ENCODE measurements at regions not wholly inside any gene's neighbourhood (a gene's known extent, or its start where the extent isn't known, plus 50 kb on each side); places are given as distances from the start of the nearest gene placed in this dataset.
"Not testable (repeated sequence)": the region's sequence is repeated elsewhere in the genome, so short reads cannot be mapped to it uniquely, and the experiment has no call there.

DNA sequence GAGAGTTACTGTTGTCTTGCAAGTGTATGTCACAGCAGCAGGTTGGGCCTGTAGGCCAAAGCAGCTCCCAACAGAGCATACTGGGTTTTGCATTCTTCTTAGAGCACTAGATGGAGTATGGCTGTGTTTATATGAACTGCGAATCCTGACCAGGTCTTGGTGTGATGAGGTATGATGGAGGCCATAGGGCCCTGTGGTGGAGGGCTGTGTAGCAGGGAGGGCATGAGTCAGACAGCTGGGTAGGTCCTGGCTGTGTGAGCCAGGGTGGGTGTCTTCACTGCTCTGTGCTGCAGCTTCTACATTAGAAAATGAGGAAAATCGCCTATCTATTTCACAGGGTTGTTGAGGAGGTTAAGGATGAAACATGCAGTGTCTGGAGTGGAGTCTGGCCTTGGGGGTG lies 124.2 kb downstream of the BUB3 start:
- Histone ChIP-seq H3K4me1 (replicated peaks) (no peaks in the 10 kb centered on the region), H3K9me3 (replicated peaks) (no peaks in the 10 kb centered on the region), H3K27ac (no peak overlapping the region), H3K36me3 (no peaks in the 10 kb centered on the region), H3K4me3 (no peak overlapping the region), H3K27me3 (replicated peaks) (no peaks in the 10 kb centered on the region)
- DNase-seq (ENCODE audit: low read depth in 1 of 2, low spot score in 2 of 2): no peak

GRCh38 chr10:123283371-123283770 lies 129.2 kb downstream of the BUB3 start:
- not testable (repeated sequence) for H3K4me1 ChIP-seq (replicated peaks); H3K9me3 ChIP-seq (replicated peaks); H3K36me3 ChIP-seq; DNase-seq (ENCODE audit: low read depth in 1 of 2, low spot score in 2 of 2); H3K27me3 ChIP-seq (replicated peaks); H3K27ac ChIP-seq; H3K4me3 ChIP-seq

DNA sequence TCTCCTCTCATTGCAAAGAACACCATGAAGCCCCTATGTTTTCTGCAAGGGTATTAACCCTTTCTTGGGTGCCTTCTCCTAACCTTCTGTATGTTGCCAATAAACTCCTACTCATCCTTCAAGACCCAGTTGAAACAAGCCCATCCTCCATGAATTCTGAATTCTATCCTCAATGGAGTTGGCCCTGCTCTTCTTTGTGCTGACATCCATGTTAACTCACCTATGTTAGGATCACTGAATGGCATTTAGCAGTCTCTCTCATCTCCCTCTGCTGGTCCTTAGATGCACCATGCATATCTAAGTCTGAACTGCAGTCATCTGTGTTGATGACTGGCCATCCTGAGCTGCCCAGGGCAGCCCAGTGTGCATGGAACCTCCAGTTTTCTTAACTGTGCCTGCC lies 129.8 kb downstream of the BUB3 start:
- Histone ChIP-seq H3K9me3 (replicated peaks) (no peaks in the 10 kb centered on the region), H3K4me3 (no peak overlapping the region), H3K4me1 (replicated peaks) (no peaks in the 10 kb centered on the region), H3K27ac (no peak overlapping the region), H3K27me3 (replicated peaks) (no peaks in the 10 kb centered on the region), H3K36me3 (no peaks in the 10 kb centered on the region)
- no peak for DNase-seq (ENCODE audit: low read depth in 1 of 2, low spot score in 2 of 2)

- no peaks in the 10 kb centered on the region for H3K27me3 ChIP-seq (replicated peaks)
- no peaks in the 10 kb centered on the region for H3K36me3 ChIP-seq
- no peaks in the 10 kb centered on the region for H3K9me3 ChIP-seq (replicated peaks)
- peak in 1 of 2 experiments; percentile 13 for DNase-seq (ENCODE audit: low read depth in 1 of 2, low spot score in 2 of 2)
- H3K27ac ChIP-seq: no peak overlapping the region
- H3K4me3 ChIP-seq: no peak overlapping the region
- no peaks in the 10 kb centered on the region for H3K4me1 ChIP-seq (replicated peaks)
Measured at GRCh38 chr10:123287594-123288247, 133.5 kb downstream of the BUB3 start.

DNA sequence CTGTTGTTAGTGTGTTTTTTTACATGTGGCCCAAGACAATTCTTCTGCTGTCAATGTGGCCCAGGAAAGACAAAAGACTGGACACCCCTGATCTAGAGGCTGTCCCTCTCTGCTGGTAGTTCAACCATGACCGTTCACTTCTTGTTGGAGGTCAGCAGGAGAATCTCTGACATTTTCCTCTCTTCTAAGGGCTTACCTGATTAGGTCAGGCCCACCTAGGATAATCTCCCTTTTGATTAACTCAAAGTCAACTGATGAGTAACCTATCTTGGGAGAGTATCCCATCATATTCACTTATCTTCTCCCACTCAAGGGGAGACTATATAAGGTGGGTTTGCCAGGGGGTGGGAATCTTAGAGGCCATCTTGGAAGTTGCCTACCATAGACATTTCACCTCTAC lies 135.2 kb downstream of the BUB3 start:
- no peak overlapping the region for H3K4me3 ChIP-seq
- no peaks in the 10 kb centered on the region for H3K27me3 ChIP-seq (replicated peaks)
- DNase-seq (ENCODE audit: low read depth in 1 of 2, low spot score in 2 of 2): no peak
- H3K4me1 ChIP-seq (replicated peaks): no peaks in the 10 kb centered on the region
- no peaks in the 10 kb centered on the region for H3K36me3 ChIP-seq
- H3K27ac ChIP-seq: no peak overlapping the region
- H3K9me3 ChIP-seq (replicated peaks): no peaks in the 10 kb centered on the region

- no peaks in the 10 kb centered on the region for H3K4me1 ChIP-seq (replicated peaks)
- no peak for DNase-seq (ENCODE audit: low read depth in 1 of 2, low spot score in 2 of 2)
- H3K4me3 ChIP-seq: no peak overlapping the region
- no peak overlapping the region for H3K27ac ChIP-seq
- no peaks in the 10 kb centered on the region for H3K27me3 ChIP-seq (replicated peaks)
- 0 out of 2 replicates have a peak, but pooled peaks cover 2% of the 10 kb centered on the region for H3K9me3 ChIP-seq (replicated peaks)
- no peaks in the 10 kb centered on the region for H3K36me3 ChIP-seq
Measured at GRCh38 chr10:123294109-123294508, 139.9 kb downstream of the BUB3 start.

GRCh38 chr10:123294886-123295285 lies 140.7 kb downstream of the BUB3 start:
- H3K9me3 ChIP-seq (replicated peaks): 0 out of 2 replicates have a peak, but pooled peaks cover 2% of the 10 kb centered on the region
- no peak for DNase-seq (ENCODE audit: low read depth in 1 of 2, low spot score in 2 of 2)
- no peak overlapping the region for H3K4me3 ChIP-seq
- no peaks in the 10 kb centered on the region for H3K27me3 ChIP-seq (replicated peaks)
- no peaks in the 10 kb centered on the region for H3K4me1 ChIP-seq (replicated peaks)
- H3K27ac ChIP-seq: no peak overlapping the region
- no peaks in the 10 kb centered on the region for H3K36me3 ChIP-seq

- no peaks in the 10 kb centered on the region for H3K27me3 ChIP-seq (replicated peaks)
- H3K4me1 ChIP-seq (replicated peaks): no peaks in the 10 kb centered on the region
- H3K9me3 ChIP-seq (replicated peaks): 0 out of 2 replicates have a peak, but pooled peaks cover 2% of the 10 kb centered on the region
- no peak overlapping the region for H3K27ac ChIP-seq
- DNase-seq (ENCODE audit: low read depth in 1 of 2, low spot score in 2 of 2): no peak
- no peak overlapping the region for H3K4me3 ChIP-seq
- no peaks in the 10 kb centered on the region for H3K36me3 ChIP-seq
Measured at GRCh38 chr10:123295644-123296043, 141.4 kb downstream of the BUB3 start.

- H3K27me3 ChIP-seq (replicated peaks): no peaks in the 10 kb centered on the region
- H3K36me3 ChIP-seq: no peaks in the 10 kb centered on the region
- no peak overlapping the region for H3K4me3 ChIP-seq
- 0 out of 2 replicates have a peak, but pooled peaks cover 2% of the 10 kb centered on the region for H3K9me3 ChIP-seq (replicated peaks)
- no peaks in the 10 kb centered on the region for H3K4me1 ChIP-seq (replicated peaks)
- no peak for DNase-seq (ENCODE audit: low read depth in 1 of 2, low spot score in 2 of 2)
- H3K27ac ChIP-seq: no peak overlapping the region
Measured at GRCh38 chr10:123297175-123297574, 143.0 kb downstream of the BUB3 start.

DNA sequence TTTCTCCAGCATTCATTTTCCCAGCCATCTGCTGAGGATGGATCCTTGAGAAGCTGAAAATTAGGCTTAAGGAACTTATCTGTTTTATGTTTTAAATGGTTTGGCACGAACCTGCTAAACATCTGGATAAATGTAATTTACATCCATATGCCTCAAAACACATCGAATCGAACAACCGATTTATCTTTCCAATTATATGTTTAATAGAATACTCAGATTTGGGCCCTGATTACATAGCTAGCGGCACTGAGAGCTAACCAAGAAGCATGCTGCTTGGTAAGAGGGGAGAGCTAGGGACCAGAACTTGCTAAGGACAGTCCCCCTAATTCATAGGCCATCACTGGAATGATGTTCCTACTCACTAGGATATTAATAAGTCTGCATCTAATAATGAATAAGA lies 144.4 kb downstream of the BUB3 start:
- Histone ChIP-seq H3K9me3 (replicated peaks) (0 out of 2 replicates have a peak, but pooled peaks cover 2% of the 10 kb centered on the region), H3K4me3 (no peak overlapping the region), H3K4me1 (replicated peaks) (no peaks in the 10 kb centered on the region), H3K27ac (no peak overlapping the region), H3K36me3 (no peaks in the 10 kb centered on the region), H3K27me3 (replicated peaks) (no peaks in the 10 kb centered on the region)
- no peak for DNase-seq (ENCODE audit: low read depth in 1 of 2, low spot score in 2 of 2)

GRCh38 chr10:123299598-123299997 lies 145.4 kb downstream of the BUB3 start:
- Histone ChIP-seq H3K9me3 (replicated peaks) (0 out of 2 replicates have a peak, but pooled peaks cover 2% of the 10 kb centered on the region), H3K27me3 (replicated peaks) (no peaks in the 10 kb centered on the region), H3K4me1 (replicated peaks) (no peaks in the 10 kb centered on the region), H3K4me3 (no peak overlapping the region), H3K27ac (no peak overlapping the region), H3K36me3 (no peaks in the 10 kb centered on the region)
- DNase-seq (ENCODE audit: low read depth in 1 of 2, low spot score in 2 of 2): no peak

- no peak overlapping the region for H3K27ac ChIP-seq
- DNase-seq (ENCODE audit: low read depth in 1 of 2, low spot score in 2 of 2): peak in 1 of 2 experiments; percentile 7
- H3K36me3 ChIP-seq: no peaks in the 10 kb centered on the region
- no peaks in the 10 kb centered on the region for H3K4me1 ChIP-seq (replicated peaks)
- H3K9me3 ChIP-seq (replicated peaks): no peaks in the 10 kb centered on the region
- no peaks in the 10 kb centered on the region for H3K27me3 ChIP-seq (replicated peaks)
- no peak overlapping the region for H3K4me3 ChIP-seq
Measured at GRCh38 chr10:123301077-123301857, 147.1 kb downstream of the BUB3 start.

- Histone ChIP-seq H3K4me3 (no peak overlapping the region), H3K27ac (no peak overlapping the region), H3K9me3 (replicated peaks) (no peaks in the 10 kb centered on the region), H3K4me1 (replicated peaks) (no peaks in the 10 kb centered on the region), H3K27me3 (replicated peaks) (no peaks in the 10 kb centered on the region), H3K36me3 (no peaks in the 10 kb centered on the region)
- DNase-seq (ENCODE audit: low read depth in 1 of 2, low spot score in 2 of 2): no peak
Measured at GRCh38 chr10:123303581-123304337, 149.6 kb downstream of the BUB3 start.

- no peaks in the 10 kb centered on the region for H3K27me3 ChIP-seq (replicated peaks)
- no peaks in the 10 kb centered on the region for H3K9me3 ChIP-seq (replicated peaks)
- H3K4me1 ChIP-seq (replicated peaks): no peaks in the 10 kb centered on the region
- H3K27ac ChIP-seq: no peak overlapping the region
- H3K4me3 ChIP-seq: no peak overlapping the region
- DNase-seq (ENCODE audit: low read depth in 1 of 2, low spot score in 2 of 2): no peak
- no peaks in the 10 kb centered on the region for H3K36me3 ChIP-seq
Measured at GRCh38 chr10:123305671-123306070, 151.5 kb downstream of the BUB3 start.

Data from SJSA1 (cell line).